ENCODE measurements at regions not wholly inside any gene's neighbourhood (a gene's known extent, or its start where the extent isn't known, plus 50 kb on each side); places are given as distances from the start of the nearest gene placed in this dataset.

GRCh38 chrX:139158256-139158655 is 372.3 kb upstream of the F9 start:
- TF ChIP-seq CTCF (IDR thresholded peaks at IDR 0.05; ENCODE audit: poor library complexity) (no peak), EZH2phosphoT487 (IDR thresholded peaks at IDR 0.05; ENCODE audit: low read depth, severe bottlenecking, unreplicated experiment) (no peak)
